GM12872 (cell line): ENCODE measurements at regions not wholly inside any gene's neighbourhood (a gene's known extent, or its start where the extent isn't known, plus 50 kb on each side); places are given as distances from the start of the nearest gene placed in this dataset.

ENCODE experiments used
- TF ChIP-seq, protein P1 (sequence below): IDR thresholded peaks from 3 replicates; pipeline ENCODE4 v1.5.1; 2011; ENCODE audit warnings: low read depth, mild to moderate bottlenecking, low read length, moderate library complexity; ENCODE audit not compliant: insufficient read depth

- TF ChIP-seq, protein P1, sequence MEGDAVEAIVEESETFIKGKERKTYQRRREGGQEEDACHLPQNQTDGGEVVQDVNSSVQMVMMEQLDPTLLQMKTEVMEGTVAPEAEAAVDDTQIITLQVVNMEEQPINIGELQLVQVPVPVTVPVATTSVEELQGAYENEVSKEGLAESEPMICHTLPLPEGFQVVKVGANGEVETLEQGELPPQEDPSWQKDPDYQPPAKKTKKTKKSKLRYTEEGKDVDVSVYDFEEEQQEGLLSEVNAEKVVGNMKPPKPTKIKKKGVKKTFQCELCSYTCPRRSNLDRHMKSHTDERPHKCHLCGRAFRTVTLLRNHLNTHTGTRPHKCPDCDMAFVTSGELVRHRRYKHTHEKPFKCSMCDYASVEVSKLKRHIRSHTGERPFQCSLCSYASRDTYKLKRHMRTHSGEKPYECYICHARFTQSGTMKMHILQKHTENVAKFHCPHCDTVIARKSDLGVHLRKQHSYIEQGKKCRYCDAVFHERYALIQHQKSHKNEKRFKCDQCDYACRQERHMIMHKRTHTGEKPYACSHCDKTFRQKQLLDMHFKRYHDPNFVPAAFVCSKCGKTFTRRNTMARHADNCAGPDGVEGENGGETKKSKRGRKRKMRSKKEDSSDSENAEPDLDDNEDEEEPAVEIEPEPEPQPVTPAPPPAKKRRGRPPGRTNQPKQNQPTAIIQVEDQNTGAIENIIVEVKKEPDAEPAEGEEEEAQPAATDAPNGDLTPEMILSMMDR: no peak
Measured at GRCh38 chr1:209504571-209504970, 78.9 kb upstream of the CAMK1G start.

GRCh38 chr1:209505044-209505443 lies 78.5 kb upstream of the CAMK1G start:
- TF ChIP-seq, protein P1: no peak

GRCh38 chr1:209506101-209506500 lies 77.4 kb upstream of the CAMK1G start:
- TF ChIP-seq, protein P1: no peak

- TF ChIP-seq, protein P1: no peak
Measured at GRCh38 chr1:209509039-209509438, 74.5 kb upstream of the CAMK1G start.

GRCh38 chr1:209510063-209510462 lies 73.5 kb upstream of the CAMK1G start:
- TF ChIP-seq, protein P1: no peak

- TF ChIP-seq, protein P1: no peak
Measured at GRCh38 chr1:209511169-209511568, 72.3 kb upstream of the CAMK1G start.

- TF ChIP-seq, protein P1: no peak
Measured at GRCh38 chr1:209512821-209513220, 70.7 kb upstream of the CAMK1G start.

DNA sequence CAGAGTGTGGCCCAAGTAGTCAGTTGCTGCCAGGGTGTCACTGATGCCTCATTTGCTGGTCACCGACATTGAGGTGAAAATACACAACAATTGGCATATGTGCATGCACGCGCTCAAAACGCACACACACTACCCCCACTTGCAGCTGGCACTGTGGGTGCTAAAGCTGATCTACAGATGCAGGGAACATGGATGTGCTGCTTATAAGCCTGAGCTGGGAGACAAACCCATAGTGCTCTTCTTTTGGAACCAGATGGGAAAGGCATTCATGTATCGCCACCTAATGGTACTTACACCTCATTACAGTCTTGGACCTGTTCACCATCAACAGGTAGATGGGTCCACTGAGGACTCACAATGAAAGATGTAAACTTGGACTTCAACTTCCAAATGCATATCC lies 70.3 kb upstream of the CAMK1G start:
- TF ChIP-seq, protein P1: peak; percentile 77
